ENCODE measurements at regions not wholly inside any gene's neighbourhood (a gene's known extent, or its start where the extent isn't known, plus 50 kb on each side); places are given as distances from the start of the nearest gene placed in this dataset.
A peak's percentile ranks its signal among the peaks of the same experiment; 100 is the strongest.
"Not testable (repeated sequence)": the region's sequence is repeated elsewhere in the genome, so short reads cannot be mapped to it uniquely, and the experiment has no call there.

DNA sequence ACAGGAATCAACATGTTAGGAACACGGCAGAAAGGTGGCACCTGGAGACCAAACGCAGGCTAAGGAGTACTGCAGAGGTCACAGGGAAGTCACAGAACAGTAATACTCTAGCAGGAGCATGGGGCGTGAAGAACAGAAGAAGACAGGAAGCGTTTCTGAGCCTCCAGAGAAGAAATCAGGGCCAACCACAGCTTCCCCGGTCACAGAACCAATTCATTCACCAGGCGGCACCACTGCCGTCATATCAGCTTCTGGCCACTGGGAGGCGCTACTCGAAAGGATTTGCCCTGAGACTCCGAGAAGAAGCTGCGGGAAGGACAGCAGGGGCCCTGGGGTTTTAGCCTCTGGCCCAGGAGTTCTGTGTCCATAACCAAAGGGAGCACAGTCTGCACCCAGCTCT, 78.0 kb upstream of the DRD5 start:
- H3K36me3 Mint-ChIP-seq (ENCODE audit: low read depth) = no peaks in the 10 kb centered on the region
- no peaks in the 10 kb centered on the region for H3K36me3 ChIP-seq (ENCODE audit: control insufficient read depth, insufficient read depth, low read length)
- TF ChIP-seq, protein P1, sequence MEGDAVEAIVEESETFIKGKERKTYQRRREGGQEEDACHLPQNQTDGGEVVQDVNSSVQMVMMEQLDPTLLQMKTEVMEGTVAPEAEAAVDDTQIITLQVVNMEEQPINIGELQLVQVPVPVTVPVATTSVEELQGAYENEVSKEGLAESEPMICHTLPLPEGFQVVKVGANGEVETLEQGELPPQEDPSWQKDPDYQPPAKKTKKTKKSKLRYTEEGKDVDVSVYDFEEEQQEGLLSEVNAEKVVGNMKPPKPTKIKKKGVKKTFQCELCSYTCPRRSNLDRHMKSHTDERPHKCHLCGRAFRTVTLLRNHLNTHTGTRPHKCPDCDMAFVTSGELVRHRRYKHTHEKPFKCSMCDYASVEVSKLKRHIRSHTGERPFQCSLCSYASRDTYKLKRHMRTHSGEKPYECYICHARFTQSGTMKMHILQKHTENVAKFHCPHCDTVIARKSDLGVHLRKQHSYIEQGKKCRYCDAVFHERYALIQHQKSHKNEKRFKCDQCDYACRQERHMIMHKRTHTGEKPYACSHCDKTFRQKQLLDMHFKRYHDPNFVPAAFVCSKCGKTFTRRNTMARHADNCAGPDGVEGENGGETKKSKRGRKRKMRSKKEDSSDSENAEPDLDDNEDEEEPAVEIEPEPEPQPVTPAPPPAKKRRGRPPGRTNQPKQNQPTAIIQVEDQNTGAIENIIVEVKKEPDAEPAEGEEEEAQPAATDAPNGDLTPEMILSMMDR (conservative IDR thresholded peaks at IDR 0.05) = peak; percentile 95
- peaks cover 5% of the 10 kb centered on the region for H3K4me1 Mint-ChIP-seq
- H3K4me3 ChIP-seq (ENCODE audit: low read length) = no peak overlapping the region
- no peaks in the 10 kb centered on the region for H3K9me3 ChIP-seq (ENCODE audit: control insufficient read depth, low read length)
- no peak overlapping the region for H3K27ac Mint-ChIP-seq
- no peaks in the 10 kb centered on the region for H3K27me3 ChIP-seq (ENCODE audit: control insufficient read depth, insufficient read depth, low read length, poor library complexity, severe bottlenecking)
- no peak overlapping the region for H3K4me3 Mint-ChIP-seq
- no peak overlapping the region for H3K9ac ChIP-seq (ENCODE audit: extremely low read depth, low read length, poor library complexity, severe bottlenecking)
- WGBS, 2 experiments (ENCODE audit: insufficient coverage in 1 of 2, insufficient read length in 1 of 2) = 27 to 30% methylated on average over 8 to 11 of the region's 11 CpGs
- peak; percentile 97 for DNase-seq
- no peaks in the 10 kb centered on the region for H3K27me3 Mint-ChIP-seq (ENCODE audit: insufficient read depth)
- no peaks in the 10 kb centered on the region for H3K4me1 ChIP-seq (ENCODE audit: control insufficient read depth, insufficient read depth, low read length)
- H3K27ac ChIP-seq (ENCODE audit: low read depth, low read length) = no peak overlapping the region
- peaks cover 5% of the 10 kb centered on the region for H3K9me3 Mint-ChIP-seq

DNA sequence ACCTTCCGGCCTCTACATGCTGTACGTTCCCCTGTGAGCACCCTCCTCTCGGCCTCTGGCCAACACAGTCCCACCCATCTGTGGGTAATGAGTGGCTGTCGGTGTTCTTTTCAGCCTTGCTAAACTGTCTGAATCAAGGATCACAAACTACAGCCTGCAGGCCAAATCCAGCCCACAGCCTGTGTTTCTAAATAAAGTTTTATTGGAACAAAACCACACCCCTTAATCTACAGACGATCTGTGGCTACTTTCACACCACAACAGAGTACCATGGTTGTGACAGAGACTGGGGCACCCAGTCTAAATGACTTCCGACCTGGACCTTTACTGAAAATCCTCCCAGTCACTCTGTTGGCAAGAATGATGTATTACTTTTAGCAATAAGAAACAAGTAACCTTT, 77.3 kb upstream of the DRD5 start:
- not testable (repeated sequence) for H3K9me3 ChIP-seq (ENCODE audit: control insufficient read depth, low read length); H3K36me3 ChIP-seq (ENCODE audit: control insufficient read depth, insufficient read depth, low read length); H3K9ac ChIP-seq (ENCODE audit: extremely low read depth, low read length, poor library complexity, severe bottlenecking); H3K27ac ChIP-seq (ENCODE audit: low read depth, low read length); DNase-seq; H3K4me1 ChIP-seq (ENCODE audit: control insufficient read depth, insufficient read depth, low read length); H3K27ac Mint-ChIP-seq; H3K27me3 ChIP-seq (ENCODE audit: control insufficient read depth, insufficient read depth, low read length, poor library complexity, severe bottlenecking); H3K4me3 ChIP-seq (ENCODE audit: low read length); H3K4me3 Mint-ChIP-seq; H3K27me3 Mint-ChIP-seq (ENCODE audit: insufficient read depth); H3K4me1 Mint-ChIP-seq; H3K9me3 Mint-ChIP-seq; H3K36me3 Mint-ChIP-seq (ENCODE audit: low read depth)
- WGBS, 2 experiments (ENCODE audit: insufficient coverage in 1 of 2, insufficient read length in 1 of 2) = 82 to 91% methylated on average over 4 to 6 of the region's 6 CpGs

DNA sequence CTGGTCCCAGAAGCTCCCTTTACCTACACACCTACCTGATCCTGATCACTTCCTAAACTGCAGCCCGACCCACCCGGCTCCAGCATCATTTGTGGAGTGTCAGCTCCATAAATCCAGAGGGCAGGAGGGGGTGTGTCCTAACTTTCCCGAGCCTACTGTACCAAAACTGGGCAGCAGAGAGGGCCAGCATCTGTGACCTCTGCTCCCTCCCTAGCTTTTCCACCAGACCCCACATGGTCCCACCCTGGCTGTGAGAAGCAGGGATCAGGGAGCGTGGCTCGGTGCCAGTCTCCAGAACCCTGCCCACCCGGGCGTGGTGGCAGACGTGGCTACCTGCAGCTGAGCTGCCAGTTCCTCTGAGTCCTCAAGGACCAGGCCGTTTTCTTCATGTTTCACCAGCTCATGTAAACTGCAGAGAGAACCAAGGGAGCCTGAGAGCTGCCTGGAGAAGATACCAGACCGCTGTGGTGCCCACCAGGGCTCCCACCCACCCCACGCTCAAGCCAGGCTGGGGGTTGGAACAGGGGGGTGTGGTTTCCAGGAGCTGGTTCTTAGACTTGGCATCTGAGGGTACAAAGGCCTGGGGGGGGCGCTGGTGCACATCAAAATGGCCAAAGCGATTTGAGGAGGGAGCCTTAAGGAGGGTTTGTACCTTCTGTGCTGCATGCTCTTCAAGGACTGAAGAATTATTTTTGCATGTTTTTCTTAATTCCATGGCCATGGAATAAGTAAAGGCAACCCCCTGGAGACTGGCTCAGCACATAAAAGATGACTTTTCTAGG, 76.7 kb upstream of the DRD5 start:
- no peak overlapping the region for H3K27ac ChIP-seq (ENCODE audit: low read depth, low read length)
- TF ChIP-seq, protein P1 (conservative IDR thresholded peaks at IDR 0.05) = peak; percentile 56
- H3K36me3 Mint-ChIP-seq (ENCODE audit: low read depth) = no peaks in the 10 kb centered on the region
- DNase-seq = peak; percentile 76
- no peak overlapping the region for H3K9ac ChIP-seq (ENCODE audit: extremely low read depth, low read length, poor library complexity, severe bottlenecking)
- WGBS, 2 experiments (ENCODE audit: insufficient coverage in 1 of 2, insufficient read length in 1 of 2) = 80 to 89% methylated on average over 6 to 13 of the region's 13 CpGs
- no peaks in the 10 kb centered on the region for H3K9me3 ChIP-seq (ENCODE audit: control insufficient read depth, low read length)
- no peak overlapping the region for H3K4me3 Mint-ChIP-seq
- no peaks in the 10 kb centered on the region for H3K36me3 ChIP-seq (ENCODE audit: control insufficient read depth, insufficient read depth, low read length)
- H3K27me3 Mint-ChIP-seq (ENCODE audit: insufficient read depth) = no peaks in the 10 kb centered on the region
- H3K27ac Mint-ChIP-seq = no peak overlapping the region
- peaks cover 7% of the 10 kb centered on the region for H3K9me3 Mint-ChIP-seq
- H3K4me1 Mint-ChIP-seq = peaks cover 5% of the 10 kb centered on the region
- no peak overlapping the region for H3K4me3 ChIP-seq (ENCODE audit: low read length)
- no peaks in the 10 kb centered on the region for H3K27me3 ChIP-seq (ENCODE audit: control insufficient read depth, insufficient read depth, low read length, poor library complexity, severe bottlenecking)
- no peaks in the 10 kb centered on the region for H3K4me1 ChIP-seq (ENCODE audit: control insufficient read depth, insufficient read depth, low read length)

DNA sequence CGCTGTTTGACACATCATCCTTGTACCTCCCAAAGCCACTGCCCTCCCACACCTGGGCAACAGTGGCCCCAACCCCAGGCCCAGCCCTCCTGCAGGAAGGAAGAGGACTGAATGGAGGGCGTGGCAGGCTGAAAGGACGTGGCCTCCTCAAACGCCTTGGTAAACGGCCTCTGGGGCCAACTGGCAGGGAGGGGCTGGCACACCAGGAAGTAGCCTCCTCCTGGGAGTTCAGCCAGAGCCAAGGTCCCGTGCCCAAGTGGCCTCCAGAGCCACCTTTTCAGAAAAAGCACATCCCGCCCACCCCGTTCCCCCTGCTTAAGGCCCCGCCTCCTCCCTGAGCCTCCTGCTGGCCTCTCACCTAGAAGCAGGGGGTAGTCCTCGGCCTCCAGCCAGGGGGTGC, 74.2 kb upstream of the DRD5 start:
- H3K9me3 Mint-ChIP-seq; H3K27me3 Mint-ChIP-seq (ENCODE audit: insufficient read depth); H3K27me3 ChIP-seq (ENCODE audit: control insufficient read depth, insufficient read depth, low read length, poor library complexity, severe bottlenecking); H3K9ac ChIP-seq (ENCODE audit: extremely low read depth, low read length, poor library complexity, severe bottlenecking); H3K27ac Mint-ChIP-seq; H3K27ac ChIP-seq (ENCODE audit: low read depth, low read length); H3K4me1 ChIP-seq (ENCODE audit: control insufficient read depth, insufficient read depth, low read length); H3K4me3 ChIP-seq (ENCODE audit: low read length); H3K36me3 ChIP-seq (ENCODE audit: control insufficient read depth, insufficient read depth, low read length); H3K4me3 Mint-ChIP-seq; H3K36me3 Mint-ChIP-seq (ENCODE audit: low read depth); DNase-seq; H3K9me3 ChIP-seq (ENCODE audit: control insufficient read depth, low read length): not testable (repeated sequence)
- peaks cover 10% of the 10 kb centered on the region for H3K4me1 Mint-ChIP-seq
- WGBS, 2 experiments (ENCODE audit: insufficient coverage in 1 of 2, insufficient read length in 1 of 2) = 68 to 87% methylated on average over 4 to 10 of the region's 10 CpGs

DNA sequence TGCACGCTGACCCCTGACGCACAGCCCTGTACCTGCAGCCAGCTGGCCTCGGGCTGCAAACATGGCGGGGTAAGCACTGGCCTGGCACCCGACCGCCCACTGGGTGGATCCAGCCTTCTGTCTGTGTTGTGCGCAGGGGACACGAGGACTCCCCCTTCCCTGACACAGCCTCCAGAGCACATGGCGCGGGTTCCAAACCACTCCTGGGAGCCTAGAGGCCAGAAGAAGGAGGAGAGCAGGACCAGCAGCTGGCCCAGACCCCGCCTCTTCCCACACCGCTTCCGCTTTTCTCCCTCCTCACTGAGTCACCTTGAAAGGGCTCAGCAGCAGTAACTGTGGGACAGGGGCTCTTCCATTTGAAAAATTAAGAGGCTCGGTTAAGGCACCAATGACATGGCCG, 73.5 kb upstream of the DRD5 start:
- H3K4me3 ChIP-seq (ENCODE audit: low read length); H3K9me3 ChIP-seq (ENCODE audit: control insufficient read depth, low read length); H3K4me1 ChIP-seq (ENCODE audit: control insufficient read depth, insufficient read depth, low read length); H3K27me3 Mint-ChIP-seq (ENCODE audit: insufficient read depth); DNase-seq; H3K27ac Mint-ChIP-seq; H3K36me3 ChIP-seq (ENCODE audit: control insufficient read depth, insufficient read depth, low read length); H3K27ac ChIP-seq (ENCODE audit: low read depth, low read length); H3K36me3 Mint-ChIP-seq (ENCODE audit: low read depth); H3K27me3 ChIP-seq (ENCODE audit: control insufficient read depth, insufficient read depth, low read length, poor library complexity, severe bottlenecking); H3K4me3 Mint-ChIP-seq; H3K9me3 Mint-ChIP-seq; H3K9ac ChIP-seq (ENCODE audit: extremely low read depth, low read length, poor library complexity, severe bottlenecking): not testable (repeated sequence)
- H3K4me1 Mint-ChIP-seq = peaks cover 10% of the 10 kb centered on the region
- WGBS, 2 experiments (ENCODE audit: insufficient coverage in 1 of 2, insufficient read length in 1 of 2) = 89 to 91% methylated on average over 2 to 14 of the region's 15 CpGs

Measured in endodermal cell (in vitro differentiated cells).